Keratinocyte (primary cell): ENCODE measurements at regions not wholly inside any gene's neighbourhood (a gene's known extent, or its start where the extent isn't known, plus 50 kb on each side); places are given as distances from the start of the nearest gene placed in this dataset.

Experiments used
- EZH2 ChIP-seq: IDR thresholded peaks from one replicate; pipeline ENCODE4 v1.6.1; 2012; ENCODE audit warnings: inconsistent platforms, mild to moderate bottlenecking, low read length, moderate library complexity
- TF ChIP-seq, protein P1 (sequence below), 3 experiments: IDR thresholded peaks in 1 of 3; conservative IDR thresholded peaks in 1 of 3; optimal IDR thresholded peaks in 1 of 3; 2 replicates in 2 of 3; 3 replicates in 1 of 3; pipeline versions ENCODE3 to v1.5.1; 2011; ENCODE audit warnings: low read length in 3 of 3, mild to moderate bottlenecking in 3 of 3, moderate library complexity in 2 of 3, control low read depth in 1 of 3, inconsistent platforms in 1 of 3; ENCODE audit not compliant: insufficient read depth in 2 of 3; ENCODE audit errors: extremely low read depth in 1 of 3

DNA sequence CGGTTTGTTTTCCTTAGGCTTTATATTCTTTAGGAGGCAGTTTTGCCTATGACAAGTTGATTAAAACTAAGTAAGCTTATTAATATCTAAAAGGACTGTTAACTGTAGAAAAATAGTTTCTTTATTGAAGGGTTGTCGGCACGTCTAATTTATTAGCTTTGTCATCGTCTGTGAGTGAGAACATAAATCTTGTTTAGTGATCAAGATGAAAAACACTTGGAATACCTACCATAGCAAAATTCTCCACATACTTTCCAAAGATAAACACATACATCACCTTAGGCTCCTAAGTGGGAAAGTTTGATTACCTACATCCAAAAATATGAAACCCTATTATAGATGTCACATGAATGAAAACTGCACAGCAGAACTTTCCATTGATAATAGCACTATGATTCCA is 139.1 kb upstream of the BNIP2 start:
- TF ChIP-seq, protein P1, sequence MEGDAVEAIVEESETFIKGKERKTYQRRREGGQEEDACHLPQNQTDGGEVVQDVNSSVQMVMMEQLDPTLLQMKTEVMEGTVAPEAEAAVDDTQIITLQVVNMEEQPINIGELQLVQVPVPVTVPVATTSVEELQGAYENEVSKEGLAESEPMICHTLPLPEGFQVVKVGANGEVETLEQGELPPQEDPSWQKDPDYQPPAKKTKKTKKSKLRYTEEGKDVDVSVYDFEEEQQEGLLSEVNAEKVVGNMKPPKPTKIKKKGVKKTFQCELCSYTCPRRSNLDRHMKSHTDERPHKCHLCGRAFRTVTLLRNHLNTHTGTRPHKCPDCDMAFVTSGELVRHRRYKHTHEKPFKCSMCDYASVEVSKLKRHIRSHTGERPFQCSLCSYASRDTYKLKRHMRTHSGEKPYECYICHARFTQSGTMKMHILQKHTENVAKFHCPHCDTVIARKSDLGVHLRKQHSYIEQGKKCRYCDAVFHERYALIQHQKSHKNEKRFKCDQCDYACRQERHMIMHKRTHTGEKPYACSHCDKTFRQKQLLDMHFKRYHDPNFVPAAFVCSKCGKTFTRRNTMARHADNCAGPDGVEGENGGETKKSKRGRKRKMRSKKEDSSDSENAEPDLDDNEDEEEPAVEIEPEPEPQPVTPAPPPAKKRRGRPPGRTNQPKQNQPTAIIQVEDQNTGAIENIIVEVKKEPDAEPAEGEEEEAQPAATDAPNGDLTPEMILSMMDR (optimal IDR thresholded peaks at IDR 0.05 in 1 of 3, IDR thresholded peaks at IDR 0.05 in 1 of 3, conservative IDR thresholded peaks at IDR 0.05 in 1 of 3; ENCODE audit: extremely low read depth in 1 of 3, insufficient read depth in 2 of 3, low read length in 3 of 3), result no peak
- TF ChIP-seq EZH2, result no peak
